Ovary (tissue), 3 donors: ENCODE measurements at regions not wholly inside any gene's neighbourhood (a gene's known extent, or its start where the extent isn't known, plus 50 kb on each side); places are given as distances from the start of the nearest gene placed in this dataset.

Experiments used
- CTCF ChIP-seq, 3 donors: fragments of 450-650 bp in 2 of 3; fragments of 200-600 bp in 1 of 3; IDR thresholded peaks; one replicate each; pipeline versions ENCODE4 v1.5.1 to v1.8.0; 2016 to 2022; ENCODE audit warnings: antibody characterized with exemption in 3 of 3, mild to moderate bottlenecking in 1 of 3
- EP300 ChIP-seq: sonication (generic); formaldehyde crosslinking; IDR thresholded peaks from one replicate; pipeline ENCODE4 v1.6.1; 2017; ENCODE audit warnings: antibody characterized with exemption
- donor health status: DM: no; HTN: no; CAD: no.

- TF ChIP-seq CTCF (IDR thresholded peaks at IDR 0.05), result no peak
- TF ChIP-seq EP300, result no peak
These were observed 135.9 kb downstream of the TM2D1 start for GRCh38 chr1:61588736-61589672.
